A673 (cell line): ENCODE measurements at regions not wholly inside any gene's neighbourhood (a gene's known extent, or its start where the extent isn't known, plus 50 kb on each side); places are given as distances from the start of the nearest gene placed in this dataset.

ENCODE experiments used
- BruUV-seq: library from RNA; stranded (reverse); fragments of 400-500 nt; replicated peaks from 2 replicates; lab custom pipeline; 2021; lab: Mats Ljungman, UMichigan
- CTCF ChIA-PET: fragments of 300-600 bp; sonication (Branson Sonifier 250); formaldehyde crosslinking; loops from one replicate; lab custom pipeline; 2022; ENCODE audit warnings: antibody characterized with exemption; lab: Charles Lee
- POLR2A ChIA-PET: fragments of 300-600 bp; sonication (Branson Sonifier 250); formaldehyde crosslinking; loops from one replicate; lab custom pipeline; 2022; ENCODE audit warnings: antibody characterized with exemption; ENCODE audit not compliant: low non-redundant PET; lab: Charles Lee
- DNase-seq: peaks from one replicate; pipeline ENCODE4 v3.0.0-alpha.2; 2015; ENCODE audit warnings: low spot score
- H3K27ac ChIP-seq: fragments of 200-600 bp; sonication (generic); 2 replicates; pipeline ENCODE4 v1.5.1; 2016; ENCODE audit warnings: mixed run types, low read depth, mild to moderate bottlenecking, mixed read lengths, antibody characterized with exemption, low read length; ENCODE audit not compliant: poor library complexity, severe bottlenecking
- H3K27me3 ChIP-seq: fragments of 200-600 bp; sonication (generic); replicated peaks from 2 replicates; pipeline ENCODE4 v1.6.1; 2017; ENCODE audit warnings: mixed run types, low read depth, mild to moderate bottlenecking, mixed read lengths, antibody characterized with exemption, low read length; ENCODE audit not compliant: insufficient read depth, poor library complexity
- H3K36me3 ChIP-seq: fragments of 200-600 bp; sonication (generic); 2 replicates; pipeline ENCODE4 v1.6.1; 2016; ENCODE audit warnings: mixed run types, mild to moderate bottlenecking, mixed read lengths, antibody characterized with exemption, low read length; ENCODE audit not compliant: insufficient read depth, poor library complexity, severe bottlenecking
- H3K4me1 ChIP-seq: fragments of 200-600 bp; sonication (generic); 2 replicates; pipeline ENCODE4 v1.6.1; 2017; ENCODE audit warnings: mixed run types, mild to moderate bottlenecking, mixed read lengths, antibody characterized with exemption, low read length; ENCODE audit not compliant: insufficient read depth, poor library complexity, severe bottlenecking
- H3K4me3 ChIP-seq: fragments of 200-600 bp; sonication (generic); 2 replicates; pipeline ENCODE4 v1.5.1; 2016; ENCODE audit warnings: low read depth, mixed run types, mild to moderate bottlenecking, mixed read lengths, low read length; ENCODE audit not compliant: poor library complexity, severe bottlenecking
- H3K9me3 ChIP-seq: fragments of 200-600 bp; sonication (generic); 2 replicates; pipeline ENCODE4 v1.6.1; 2016; ENCODE audit warnings: mixed run types, low read depth, mild to moderate bottlenecking, mixed read lengths, antibody characterized with exemption, low read length; ENCODE audit not compliant: poor library complexity, severe bottlenecking
- EZH2 ChIP-seq: fragments of 200-600 bp; sonication (generic); IDR thresholded peaks from 2 replicates; pipeline ENCODE4 v1.6.1; 2017; ENCODE audit warnings: borderline replicate concordance, low read depth, mild to moderate bottlenecking, mixed read lengths, antibody characterized with exemption, low read length; ENCODE audit not compliant: poor library complexity, severe bottlenecking
- intact Hi-C: fragments of 100-400 bp; cut with micrococcal nuclease; formaldehyde crosslinking; loops from one replicate; pipeline ENCODE4 v1.10.0; 2022; ENCODE audit not compliant: unreplicated experiment
- TF ChIP-seq, protein P1 (sequence below): fragments of 300-800, 200-600 bp; sonication (generic); conservative IDR thresholded peaks from 2 replicates; pipeline ENCODE4 v1.5.1; 2017; ENCODE audit warnings: low read depth, mild to moderate bottlenecking, antibody characterized with exemption, low read length, moderate library complexity, mixed read lengths

DNA sequence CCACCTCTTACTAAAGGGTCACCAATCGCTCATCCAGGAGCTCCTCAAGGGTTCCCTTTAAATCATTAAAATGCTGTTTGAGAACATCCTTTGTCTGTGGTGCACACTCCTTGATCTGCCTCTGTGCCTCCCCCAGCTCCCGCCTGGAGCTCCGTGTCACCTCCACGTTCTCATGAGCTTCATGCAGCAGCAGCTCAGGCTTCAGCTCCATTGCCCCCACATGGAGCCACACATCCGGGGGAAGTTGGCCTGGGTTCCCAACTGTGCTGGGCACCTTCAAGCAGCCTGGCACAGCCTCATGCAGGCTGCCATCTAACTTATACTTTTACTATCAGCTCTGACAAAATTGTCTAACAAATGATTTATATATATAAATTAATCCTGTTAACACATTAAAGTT, 585.8 kb upstream of the FAM174A start:
- no peak overlapping the region for H3K4me3 ChIP-seq
- CTCF ChIA-PET: no interaction called here
- no peaks in the 10 kb centered on the region for H3K4me1 ChIP-seq
- H3K27ac ChIP-seq: no peak overlapping the region
- no peaks in the 10 kb centered on the region for H3K27me3 ChIP-seq
- no peaks in the 10 kb centered on the region for H3K36me3 ChIP-seq
- no peak for DNase-seq
- intact Hi-C loops: no loop called here
- TF ChIP-seq, protein P1, sequence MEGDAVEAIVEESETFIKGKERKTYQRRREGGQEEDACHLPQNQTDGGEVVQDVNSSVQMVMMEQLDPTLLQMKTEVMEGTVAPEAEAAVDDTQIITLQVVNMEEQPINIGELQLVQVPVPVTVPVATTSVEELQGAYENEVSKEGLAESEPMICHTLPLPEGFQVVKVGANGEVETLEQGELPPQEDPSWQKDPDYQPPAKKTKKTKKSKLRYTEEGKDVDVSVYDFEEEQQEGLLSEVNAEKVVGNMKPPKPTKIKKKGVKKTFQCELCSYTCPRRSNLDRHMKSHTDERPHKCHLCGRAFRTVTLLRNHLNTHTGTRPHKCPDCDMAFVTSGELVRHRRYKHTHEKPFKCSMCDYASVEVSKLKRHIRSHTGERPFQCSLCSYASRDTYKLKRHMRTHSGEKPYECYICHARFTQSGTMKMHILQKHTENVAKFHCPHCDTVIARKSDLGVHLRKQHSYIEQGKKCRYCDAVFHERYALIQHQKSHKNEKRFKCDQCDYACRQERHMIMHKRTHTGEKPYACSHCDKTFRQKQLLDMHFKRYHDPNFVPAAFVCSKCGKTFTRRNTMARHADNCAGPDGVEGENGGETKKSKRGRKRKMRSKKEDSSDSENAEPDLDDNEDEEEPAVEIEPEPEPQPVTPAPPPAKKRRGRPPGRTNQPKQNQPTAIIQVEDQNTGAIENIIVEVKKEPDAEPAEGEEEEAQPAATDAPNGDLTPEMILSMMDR: no peak
- TF ChIP-seq EZH2: no peak
- POLR2A ChIA-PET: no interaction called here
- no TSS peak for BruUV-seq
- no peaks in the 10 kb centered on the region for H3K9me3 ChIP-seq

DNA sequence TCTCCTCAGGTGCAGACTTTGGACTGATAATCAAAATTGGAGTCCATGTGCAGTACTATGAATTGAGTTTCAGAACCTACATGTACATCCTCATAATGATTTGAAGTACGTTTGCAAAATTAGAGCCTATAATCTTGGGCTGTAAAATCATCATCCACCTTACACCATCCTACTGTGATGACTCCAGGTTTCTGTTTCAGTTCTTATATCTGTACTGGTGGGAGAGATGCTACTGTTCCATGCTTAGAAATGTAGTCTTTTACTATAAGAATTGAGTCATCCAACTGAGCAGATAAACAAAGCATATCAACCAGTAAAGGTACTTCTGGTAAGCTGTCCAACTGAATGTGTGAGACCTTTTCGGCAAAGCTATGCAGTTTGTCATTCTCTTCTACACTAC, 586.3 kb upstream of the FAM174A start:
- H3K4me1 ChIP-seq: no peaks in the 10 kb centered on the region
- intact Hi-C loops: no loop called here
- TF ChIP-seq, protein P1: no peak
- TF ChIP-seq EZH2: no peak
- no peaks in the 10 kb centered on the region for H3K36me3 ChIP-seq
- ChIA-PET POLR2A (no interaction called here), CTCF (no interaction called here)
- no peak overlapping the region for H3K4me3 ChIP-seq
- no peak overlapping the region for H3K27ac ChIP-seq
- no peak for DNase-seq
- no TSS peak for BruUV-seq
- H3K9me3 ChIP-seq: no peaks in the 10 kb centered on the region
- H3K27me3 ChIP-seq: no peaks in the 10 kb centered on the region

DNA sequence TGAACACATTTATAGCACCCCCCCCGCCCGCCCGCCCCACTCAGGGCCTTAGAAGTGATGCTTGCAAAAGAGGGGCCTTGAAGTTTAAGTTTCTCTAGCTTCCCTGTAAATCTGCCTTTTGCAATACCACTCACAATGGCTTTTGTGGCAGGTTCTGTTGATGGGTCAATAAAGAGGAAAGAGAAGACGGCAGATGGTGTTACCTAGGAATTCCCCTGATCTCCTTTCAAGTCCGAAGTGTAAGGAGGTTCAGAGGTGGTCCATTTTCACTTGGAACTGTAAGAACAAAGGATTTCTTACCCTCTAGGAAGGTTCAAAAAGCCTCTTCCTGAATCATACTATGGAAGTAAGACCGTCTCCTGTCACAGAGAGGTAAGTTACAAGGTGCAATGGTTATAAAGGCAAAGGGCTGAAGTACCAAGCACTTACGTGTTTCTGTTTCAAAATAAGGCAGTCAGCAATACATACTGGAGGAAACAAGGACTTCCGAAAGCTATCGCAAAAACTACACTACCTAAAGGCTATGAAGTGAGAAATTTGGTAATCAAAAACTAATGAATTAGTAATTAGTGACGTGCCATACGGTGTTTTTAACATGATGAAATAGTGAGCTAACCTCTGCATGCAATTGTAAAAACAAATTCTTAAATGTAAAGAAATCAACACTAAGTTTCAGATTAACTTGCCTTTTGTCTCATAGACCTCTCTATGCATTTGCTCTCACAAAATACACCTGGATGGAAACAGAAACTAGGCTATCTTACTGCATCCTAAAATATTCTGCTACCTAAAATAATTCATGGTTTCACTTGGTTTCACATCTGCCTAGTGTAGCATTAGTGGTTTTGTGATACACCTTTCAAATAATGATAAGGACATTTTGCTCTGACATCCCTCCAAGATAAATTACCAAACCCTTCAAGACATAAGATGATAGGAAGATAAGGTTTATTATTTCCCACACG, 589.4 kb upstream of the FAM174A start:
- no TSS peak for BruUV-seq
- POLR2A ChIA-PET: no interaction called here
- CTCF ChIA-PET: no interaction called here

More for the DNA sequence above, 589.4 kb upstream of the FAM174A start:
- no peaks in the 10 kb centered on the region for H3K4me1 ChIP-seq
- no peak overlapping the region for H3K4me3 ChIP-seq
- H3K36me3 ChIP-seq: no peaks in the 10 kb centered on the region
- no peak for DNase-seq
- H3K27me3 ChIP-seq: no peaks in the 10 kb centered on the region
- no peaks in the 10 kb centered on the region for H3K9me3 ChIP-seq
- no peak for TF ChIP-seq EZH2
- TF ChIP-seq, protein P1: no peak
- intact Hi-C loops: no loop called here
- no peak overlapping the region for H3K27ac ChIP-seq
